ENCODE measurements at regions not wholly inside any gene's neighbourhood (a gene's known extent, or its start where the extent isn't known, plus 50 kb on each side); places are given as distances from the start of the nearest gene placed in this dataset.

GRCh38 chr2:118403658-118404451 is 315.6 kb downstream of the INSIG2 start:
- no peak for DNase-seq
- Mint-ChIP-seq H3K27ac (ENCODE audit: unreplicated experiment) (no peak overlapping the region), H3K4me3 (ENCODE audit: unreplicated experiment) (no peak overlapping the region), H3K9me3 (ENCODE audit: unreplicated experiment) (peaks cover 3% of the 10 kb centered on the region), H3K27me3 (ENCODE audit: unreplicated experiment) (peaks cover 1% of the 10 kb centered on the region), H3K36me3 (ENCODE audit: unreplicated experiment) (peaks cover 6% of the 10 kb centered on the region), H3K4me1 (ENCODE audit: low read depth, unreplicated experiment) (no peaks in the 10 kb centered on the region)
- TF ChIP-seq CTCF (IDR thresholded peaks at IDR 0.05; ENCODE audit: partially characterized antibody, unreplicated experiment): no peak

DNA sequence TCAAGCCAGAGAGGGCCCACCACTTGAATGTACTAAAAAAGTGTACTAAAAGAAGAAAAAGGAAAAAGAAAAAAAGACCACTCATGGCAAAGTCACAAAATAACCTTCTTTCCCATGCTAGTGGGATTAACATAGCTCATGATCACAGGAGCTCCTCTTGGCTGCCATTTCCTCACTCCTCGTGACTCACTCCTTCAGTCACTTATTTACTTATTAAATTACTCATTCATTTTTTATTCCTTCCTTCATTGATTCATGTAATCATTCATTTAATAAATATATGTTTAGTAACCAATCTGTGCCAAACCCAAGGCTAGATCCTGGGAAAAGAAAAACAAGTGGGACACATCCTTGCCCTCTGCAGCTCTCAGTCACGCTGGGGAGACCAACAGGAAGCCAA is 300.5 kb downstream of the INSIG2 start:
- H3K27ac Mint-ChIP-seq (ENCODE audit: unreplicated experiment): no peak overlapping the region
- no peaks in the 10 kb centered on the region for H3K4me1 Mint-ChIP-seq (ENCODE audit: low read depth, unreplicated experiment)
- peaks cover 1% of the 10 kb centered on the region for H3K27me3 Mint-ChIP-seq (ENCODE audit: unreplicated experiment)
- no peaks in the 10 kb centered on the region for H3K36me3 Mint-ChIP-seq (ENCODE audit: unreplicated experiment)
- H3K9me3 Mint-ChIP-seq (ENCODE audit: unreplicated experiment): no peaks in the 10 kb centered on the region
- H3K4me3 Mint-ChIP-seq (ENCODE audit: unreplicated experiment): no peak overlapping the region
- no peak for DNase-seq
- no peak for TF ChIP-seq CTCF (IDR thresholded peaks at IDR 0.05; ENCODE audit: partially characterized antibody, unreplicated experiment)

- H3K4me3 Mint-ChIP-seq (ENCODE audit: unreplicated experiment): no peak overlapping the region
- H3K9me3 Mint-ChIP-seq (ENCODE audit: unreplicated experiment): no peaks in the 10 kb centered on the region
- peaks cover 1% of the 10 kb centered on the region for H3K27me3 Mint-ChIP-seq (ENCODE audit: unreplicated experiment)
- H3K36me3 Mint-ChIP-seq (ENCODE audit: unreplicated experiment): no peaks in the 10 kb centered on the region
- no peak for TF ChIP-seq CTCF (IDR thresholded peaks at IDR 0.05; ENCODE audit: partially characterized antibody, unreplicated experiment)
- H3K27ac Mint-ChIP-seq (ENCODE audit: unreplicated experiment): no peak overlapping the region
- no peak for DNase-seq
- no peaks in the 10 kb centered on the region for H3K4me1 Mint-ChIP-seq (ENCODE audit: low read depth, unreplicated experiment)
Observed at GRCh38 chr2:118387509-118387908, 299.2 kb downstream of the INSIG2 start.

DNA sequence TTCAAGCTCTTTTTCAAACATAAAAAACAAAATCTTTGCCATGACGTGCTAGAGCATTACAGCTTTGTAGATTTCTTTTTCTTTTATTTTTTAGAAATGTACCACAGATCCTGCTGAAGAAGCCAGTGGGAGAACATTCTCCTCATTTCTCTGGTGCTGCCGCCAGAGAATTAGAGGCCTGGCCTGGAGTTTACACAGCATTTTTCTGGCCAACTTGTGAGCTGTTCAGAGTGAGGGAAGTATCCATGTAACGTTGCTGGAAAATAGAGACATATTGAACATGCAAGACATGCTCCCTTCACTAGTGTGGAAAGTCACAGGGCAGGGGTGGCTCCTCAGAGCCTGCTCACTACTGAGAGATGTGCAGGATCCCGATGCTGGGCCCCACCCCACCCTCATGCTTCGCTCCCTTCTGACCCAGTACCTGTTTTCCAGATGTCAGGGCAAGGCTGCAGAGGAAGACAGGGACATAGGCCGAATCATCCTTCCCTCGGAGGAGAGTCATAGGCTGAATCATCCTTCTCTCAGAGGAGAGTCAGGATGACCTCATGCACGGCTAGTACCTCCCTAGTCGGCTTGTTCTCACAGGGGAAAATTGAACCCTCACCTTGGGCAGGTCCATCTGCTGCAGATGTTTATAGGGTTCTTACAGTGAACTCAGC is 298.5 kb downstream of the INSIG2 start:
- H3K4me1 Mint-ChIP-seq (ENCODE audit: low read depth, unreplicated experiment): no peaks in the 10 kb centered on the region
- peaks cover 1% of the 10 kb centered on the region for H3K27me3 Mint-ChIP-seq (ENCODE audit: unreplicated experiment)
- no peak overlapping the region for H3K27ac Mint-ChIP-seq (ENCODE audit: unreplicated experiment)
- no peaks in the 10 kb centered on the region for H3K36me3 Mint-ChIP-seq (ENCODE audit: unreplicated experiment)
- no peak for TF ChIP-seq CTCF (IDR thresholded peaks at IDR 0.05; ENCODE audit: partially characterized antibody, unreplicated experiment)
- no peaks in the 10 kb centered on the region for H3K9me3 Mint-ChIP-seq (ENCODE audit: unreplicated experiment)
- no peak for DNase-seq
- no peak overlapping the region for H3K4me3 Mint-ChIP-seq (ENCODE audit: unreplicated experiment)
